ENCODE measurements at regions not wholly inside any gene's neighbourhood (a gene's known extent, or its start where the extent isn't known, plus 50 kb on each side); places are given as distances from the start of the nearest gene placed in this dataset.
"Not testable (repeated sequence)": the region's sequence is repeated elsewhere in the genome, so short reads cannot be mapped to it uniquely, and the experiment has no call there.

- DNase-seq (ENCODE audit: low read depth), result no peak
- TF ChIP-seq CTCF (IDR thresholded peaks at IDR 0.05; ENCODE audit: control insufficient read depth, extremely low read depth, insufficient read depth), result no peak
- H3K4me3 ChIP-seq (ENCODE audit: low read depth, low read length), result no peak overlapping the region
These were observed 298.3 kb downstream of the TRIML1 start for GRCh38 chr4:188437535-188437934.

DNA sequence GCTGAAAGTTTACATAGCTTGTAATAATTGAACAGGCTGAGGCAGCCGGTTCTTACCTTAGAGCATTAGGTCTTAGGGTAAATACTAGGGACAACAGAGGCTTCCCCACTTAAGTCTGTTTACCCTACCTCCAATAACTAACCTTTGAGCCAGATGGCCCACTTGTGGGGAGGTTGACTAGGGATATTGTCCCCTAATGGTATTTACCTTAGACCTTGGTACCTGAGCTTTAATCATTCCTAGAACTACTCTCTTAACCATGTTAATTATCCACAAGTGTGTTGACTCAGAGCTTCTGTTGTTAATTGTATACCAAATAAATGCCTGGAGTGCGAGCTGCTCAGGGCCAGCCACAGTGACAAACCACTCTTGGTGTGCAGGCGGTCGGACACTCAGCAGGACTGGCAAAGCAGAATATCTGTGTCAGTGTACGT lies 299.2 kb downstream of the TRIML1 start:
- DNase-seq (ENCODE audit: low read depth), result not testable (repeated sequence)

GRCh38 chr4:188439641-188440311 lies 300.5 kb downstream of the TRIML1 start:
- no peak overlapping the region for H3K4me3 ChIP-seq (ENCODE audit: low read depth, low read length)
- DNase-seq (ENCODE audit: low read depth), result no peak
- TF ChIP-seq CTCF (IDR thresholded peaks at IDR 0.05; ENCODE audit: control insufficient read depth, extremely low read depth, insufficient read depth), result no peak

More for the DNA sequence above, 299.2 kb downstream of the TRIML1 start:
- not testable (repeated sequence) for H3K4me3 ChIP-seq (ENCODE audit: low read depth, low read length)

- no peak for DNase-seq (ENCODE audit: low read depth)
- TF ChIP-seq CTCF (IDR thresholded peaks at IDR 0.05; ENCODE audit: control insufficient read depth, extremely low read depth, insufficient read depth), result no peak
- no peak overlapping the region for H3K4me3 ChIP-seq (ENCODE audit: low read depth, low read length)
These were observed 305.3 kb downstream of the TRIML1 start for GRCh38 chr4:188444500-188444899.

DNA sequence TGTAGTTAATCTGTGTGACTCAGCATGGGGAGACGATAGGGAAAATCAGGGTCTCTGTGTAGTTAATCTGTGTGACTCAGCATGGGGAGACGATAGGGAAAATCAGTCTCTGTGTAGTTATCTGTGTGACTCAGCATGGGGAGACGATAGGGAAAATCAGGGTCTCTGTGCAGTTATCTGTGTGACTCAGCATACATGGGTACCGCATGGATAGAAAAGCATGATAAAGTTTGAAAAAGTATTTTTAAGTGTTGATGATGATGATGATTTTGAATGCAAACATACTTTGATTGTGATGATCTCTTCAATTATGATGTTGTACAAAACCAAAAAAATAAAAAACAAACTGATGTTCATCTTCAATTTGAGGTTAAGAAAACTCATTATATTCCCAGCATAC lies 309.8 kb downstream of the TRIML1 start:
- H3K4me3 ChIP-seq (ENCODE audit: low read depth, low read length); DNase-seq (ENCODE audit: low read depth): not testable (repeated sequence)

DNA sequence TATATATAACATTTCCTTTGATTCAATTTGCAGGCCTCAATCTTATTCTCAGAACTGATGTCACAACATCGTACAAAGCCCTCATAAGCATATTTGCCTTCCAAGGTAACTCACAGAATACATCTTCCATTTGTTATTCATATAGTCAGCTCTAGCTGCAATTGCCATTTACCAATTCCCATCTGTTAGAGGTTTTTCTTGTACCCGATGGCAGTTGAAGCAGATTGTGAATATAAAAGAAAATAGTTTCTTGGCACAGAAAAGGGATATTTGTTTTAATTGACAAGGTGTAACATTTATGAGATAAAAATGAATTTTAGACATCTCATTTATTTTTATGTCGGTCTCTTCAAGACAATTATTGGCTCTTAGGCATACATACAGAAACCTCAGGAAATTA lies 311.3 kb downstream of the TRIML1 start:
- no peak overlapping the region for H3K4me3 ChIP-seq (ENCODE audit: low read depth, low read length)
- no peak for TF ChIP-seq CTCF (IDR thresholded peaks at IDR 0.05; ENCODE audit: control insufficient read depth, extremely low read depth, insufficient read depth)
- DNase-seq (ENCODE audit: low read depth), result no peak

DNA sequence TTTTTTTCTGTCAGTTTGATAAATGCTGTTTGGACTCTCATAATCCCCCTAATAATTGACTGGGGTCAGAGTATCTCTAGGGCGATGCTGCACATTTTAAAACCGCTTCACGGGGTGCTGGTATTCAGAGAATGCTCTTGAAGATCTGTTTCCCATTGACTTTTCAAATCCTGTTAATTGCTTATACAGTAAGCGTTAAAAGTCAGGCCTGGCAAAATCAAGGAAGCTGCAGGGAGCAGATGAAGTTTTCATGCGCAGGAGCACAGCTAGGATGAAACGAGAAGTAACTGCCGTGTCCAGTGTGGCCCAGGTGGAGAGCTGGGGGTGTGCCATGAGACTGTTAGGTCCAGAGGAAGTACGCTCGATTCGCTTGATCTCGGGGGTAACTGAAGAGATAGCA lies 312.9 kb downstream of the TRIML1 start:
- DNase-seq (ENCODE audit: low read depth), result no peak
- TF ChIP-seq CTCF (IDR thresholded peaks at IDR 0.05; ENCODE audit: control insufficient read depth, extremely low read depth, insufficient read depth), result no peak
- H3K4me3 ChIP-seq (ENCODE audit: low read depth, low read length), result no peak overlapping the region

GRCh38 chr4:188454575-188454974 lies 315.3 kb downstream of the TRIML1 start:
- H3K4me3 ChIP-seq (ENCODE audit: low read depth, low read length), result peak overlapping the region; percentile 59
- no peak for TF ChIP-seq CTCF (IDR thresholded peaks at IDR 0.05; ENCODE audit: control insufficient read depth, extremely low read depth, insufficient read depth)
- DNase-seq (ENCODE audit: low read depth), result no peak
